ENCODE measurements at regions not wholly inside any gene's neighbourhood (a gene's known extent, or its start where the extent isn't known, plus 50 kb on each side); places are given as distances from the start of the nearest gene placed in this dataset.

GRCh38 chr21:35922618-35923017 lies 137.7 kb downstream of the SETD4 start:
- no peak for TF ChIP-seq CTCF (IDR thresholded peaks at IDR 0.05)
- TF ChIP-seq POLR2A (IDR thresholded peaks at IDR 0.05): no peak
- TF ChIP-seq EP300 (IDR thresholded peaks at IDR 0.05): peak; percentile 47 to 50

All from tibial nerve (tissue), 4 donors.